ENCODE measurements at regions not wholly inside any gene's neighbourhood (a gene's known extent, or its start where the extent isn't known, plus 50 kb on each side); places are given as distances from the start of the nearest gene placed in this dataset.

DNA sequence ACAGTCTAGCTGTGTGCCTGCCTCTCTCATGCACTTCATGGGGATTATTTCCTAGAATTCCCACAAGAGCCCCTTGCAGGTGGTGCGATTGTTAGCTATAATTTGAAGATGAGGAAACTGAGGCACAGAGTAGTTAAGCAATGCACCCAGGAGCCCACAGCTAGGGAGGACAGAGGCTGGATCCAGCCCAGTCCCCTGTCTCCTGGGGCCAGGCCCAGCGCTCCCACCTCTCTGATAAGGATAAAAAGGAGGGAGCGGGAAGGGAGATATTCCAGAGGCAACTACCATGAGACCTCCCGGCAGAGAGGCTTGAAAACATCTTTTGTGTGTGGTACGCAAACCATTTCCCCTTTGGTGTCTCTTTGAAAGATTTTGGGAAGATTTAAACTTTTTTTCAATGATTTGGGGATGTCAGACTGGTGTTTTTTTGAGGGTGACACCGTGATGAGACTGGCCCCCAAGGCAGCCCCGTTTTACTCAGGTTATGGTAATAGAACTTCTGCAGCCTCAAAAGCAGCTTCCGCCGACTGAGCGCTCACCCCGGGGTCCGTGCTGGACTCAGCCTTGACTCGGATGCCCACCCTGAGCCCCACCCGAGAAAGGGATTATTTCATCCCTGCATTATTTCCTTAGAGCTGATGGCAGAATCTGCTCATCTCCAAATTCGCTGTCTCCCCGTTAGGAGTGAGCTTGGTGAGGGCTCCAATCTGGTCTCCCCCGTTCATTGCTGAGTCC lies 144.7 kb upstream of the IER5L start:
- no peaks in the 10 kb centered on the region for H3K36me3 ChIP-seq (ENCODE audit: insufficient read depth in 1 of 2, low read depth in 1 of 2)
- TF ChIP-seq, protein P1, sequence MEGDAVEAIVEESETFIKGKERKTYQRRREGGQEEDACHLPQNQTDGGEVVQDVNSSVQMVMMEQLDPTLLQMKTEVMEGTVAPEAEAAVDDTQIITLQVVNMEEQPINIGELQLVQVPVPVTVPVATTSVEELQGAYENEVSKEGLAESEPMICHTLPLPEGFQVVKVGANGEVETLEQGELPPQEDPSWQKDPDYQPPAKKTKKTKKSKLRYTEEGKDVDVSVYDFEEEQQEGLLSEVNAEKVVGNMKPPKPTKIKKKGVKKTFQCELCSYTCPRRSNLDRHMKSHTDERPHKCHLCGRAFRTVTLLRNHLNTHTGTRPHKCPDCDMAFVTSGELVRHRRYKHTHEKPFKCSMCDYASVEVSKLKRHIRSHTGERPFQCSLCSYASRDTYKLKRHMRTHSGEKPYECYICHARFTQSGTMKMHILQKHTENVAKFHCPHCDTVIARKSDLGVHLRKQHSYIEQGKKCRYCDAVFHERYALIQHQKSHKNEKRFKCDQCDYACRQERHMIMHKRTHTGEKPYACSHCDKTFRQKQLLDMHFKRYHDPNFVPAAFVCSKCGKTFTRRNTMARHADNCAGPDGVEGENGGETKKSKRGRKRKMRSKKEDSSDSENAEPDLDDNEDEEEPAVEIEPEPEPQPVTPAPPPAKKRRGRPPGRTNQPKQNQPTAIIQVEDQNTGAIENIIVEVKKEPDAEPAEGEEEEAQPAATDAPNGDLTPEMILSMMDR (IDR thresholded peaks at IDR 0.05), result no peak
- peak overlapping the region; percentile 33 for H3K27ac ChIP-seq
- H3K4me3 ChIP-seq, result no peak overlapping the region
- no peaks in the 10 kb centered on the region for H3K27me3 ChIP-seq (ENCODE audit: insufficient read depth in 3 of 3, low read length in 2 of 3)
- intact Hi-C loops (cut with DNase I), result no loop called here
- no peak for ATAC-seq
- no peaks in the 10 kb centered on the region for H3K9me3 ChIP-seq
- 78 to 80% (median 79%) methylated on average over 17 of the region's 17 CpGs for WGBS, 3 donors
- H3K4me1 ChIP-seq, result peaks cover 23% of the 10 kb centered on the region
- peak in 1 of 2 donors; percentile 37 for DNase-seq

DNA sequence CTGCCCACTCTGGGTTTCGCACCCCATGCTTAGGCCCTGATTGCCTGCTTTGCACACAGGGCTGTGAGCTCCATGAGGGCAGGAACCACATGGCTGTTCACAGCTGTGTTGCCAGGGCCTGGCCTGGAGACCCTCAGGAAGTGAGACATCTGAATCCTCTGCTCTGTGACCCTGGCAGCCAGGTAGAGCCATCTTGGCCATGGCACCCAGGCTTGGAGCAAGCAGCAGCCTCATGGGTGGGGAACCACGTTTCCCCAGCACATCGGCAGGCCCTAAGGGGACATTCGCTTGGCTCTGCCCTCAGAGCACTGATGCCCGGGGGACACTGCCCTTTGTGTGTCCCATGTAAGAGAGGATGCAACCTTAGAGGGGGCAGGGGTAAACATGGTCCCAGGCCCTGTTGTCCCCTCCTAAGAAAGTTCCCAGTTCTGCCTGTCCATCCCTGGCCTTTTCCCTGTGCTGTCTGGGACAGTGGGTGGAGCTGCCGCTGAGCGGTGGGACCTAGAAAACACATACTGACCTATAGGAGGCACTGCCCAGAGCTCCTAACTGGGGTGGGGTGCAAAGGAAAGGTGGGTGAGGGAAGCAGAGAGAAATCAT lies 144.1 kb upstream of the IER5L start:
- TF ChIP-seq, protein P1 (IDR thresholded peaks at IDR 0.05), result no peak
- H3K27me3 ChIP-seq (ENCODE audit: insufficient read depth in 3 of 3, low read length in 2 of 3), result no peaks in the 10 kb centered on the region
- 95 to 96% (median 95%) methylated on average over 7 of the region's 7 CpGs for WGBS, 3 donors
- H3K27ac ChIP-seq, result peak overlapping the region; percentile 73
- H3K4me3 ChIP-seq, result no peak overlapping the region
- intact Hi-C loops (cut with DNase I), result no loop called here
- DNase-seq (peak in 1 of 2 donors; percentile 45), ATAC-seq (no peak)
- peaks cover 23% of the 10 kb centered on the region for H3K4me1 ChIP-seq
- no peaks in the 10 kb centered on the region for H3K9me3 ChIP-seq
- no peaks in the 10 kb centered on the region for H3K36me3 ChIP-seq (ENCODE audit: insufficient read depth in 1 of 2, low read depth in 1 of 2)

DNA sequence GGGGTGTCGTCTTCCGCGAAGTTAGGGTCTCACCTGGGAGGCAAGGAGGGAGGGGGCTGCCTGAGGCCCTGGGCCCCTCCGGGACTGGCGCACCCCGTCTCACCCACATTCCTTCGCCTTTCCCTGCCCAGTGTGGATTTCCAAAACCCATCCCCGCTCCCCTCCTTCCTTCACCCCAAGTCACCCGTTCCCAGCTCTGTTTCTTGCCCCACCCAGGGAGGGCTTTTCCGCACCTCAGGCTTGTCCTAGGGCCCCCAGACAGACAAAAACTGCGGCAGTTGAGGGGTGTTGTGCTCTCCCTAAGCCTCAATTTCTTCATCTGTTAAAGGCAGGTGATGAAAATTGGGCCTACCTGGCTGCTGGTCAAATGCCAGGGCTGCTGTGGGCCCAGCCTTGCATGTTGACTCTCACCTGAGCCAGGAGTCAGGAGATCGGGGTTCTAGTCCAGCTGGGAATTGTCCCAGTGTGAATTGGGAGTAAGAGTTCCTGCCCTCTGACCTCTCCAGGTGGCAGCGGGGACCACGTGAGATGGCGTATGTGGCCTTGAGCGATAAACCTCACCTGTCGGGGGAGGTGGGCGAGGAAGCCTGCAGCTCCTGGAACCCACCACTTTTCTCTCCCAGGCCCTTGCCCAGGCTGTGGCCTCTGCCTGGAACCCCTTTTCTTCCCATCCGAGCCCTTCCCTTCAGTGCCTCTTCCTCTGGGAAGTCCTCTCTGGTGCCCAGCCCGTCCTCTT lies 143.4 kb upstream of the IER5L start:
- DNase-seq, result peak in 1 of 2 donors; percentile 49
- TF ChIP-seq, protein P1 (IDR thresholded peaks at IDR 0.05), result no peak
- 84 to 89% (median 87%) methylated on average over 19 to 20 of the region's 20 CpGs for WGBS, 3 donors
- no peak for ATAC-seq
- Histone ChIP-seq H3K27me3 (ENCODE audit: insufficient read depth in 3 of 3, low read length in 2 of 3) (no peaks in the 10 kb centered on the region), H3K36me3 (ENCODE audit: insufficient read depth in 1 of 2, low read depth in 1 of 2) (no peaks in the 10 kb centered on the region), H3K4me1 (peaks cover 26% of the 10 kb centered on the region), H3K27ac (peak overlapping the region; percentile 73), H3K9me3 (no peaks in the 10 kb centered on the region), H3K4me3 (peak overlapping the region; percentile 68)
- intact Hi-C loops (cut with DNase I), result no loop called here

DNA sequence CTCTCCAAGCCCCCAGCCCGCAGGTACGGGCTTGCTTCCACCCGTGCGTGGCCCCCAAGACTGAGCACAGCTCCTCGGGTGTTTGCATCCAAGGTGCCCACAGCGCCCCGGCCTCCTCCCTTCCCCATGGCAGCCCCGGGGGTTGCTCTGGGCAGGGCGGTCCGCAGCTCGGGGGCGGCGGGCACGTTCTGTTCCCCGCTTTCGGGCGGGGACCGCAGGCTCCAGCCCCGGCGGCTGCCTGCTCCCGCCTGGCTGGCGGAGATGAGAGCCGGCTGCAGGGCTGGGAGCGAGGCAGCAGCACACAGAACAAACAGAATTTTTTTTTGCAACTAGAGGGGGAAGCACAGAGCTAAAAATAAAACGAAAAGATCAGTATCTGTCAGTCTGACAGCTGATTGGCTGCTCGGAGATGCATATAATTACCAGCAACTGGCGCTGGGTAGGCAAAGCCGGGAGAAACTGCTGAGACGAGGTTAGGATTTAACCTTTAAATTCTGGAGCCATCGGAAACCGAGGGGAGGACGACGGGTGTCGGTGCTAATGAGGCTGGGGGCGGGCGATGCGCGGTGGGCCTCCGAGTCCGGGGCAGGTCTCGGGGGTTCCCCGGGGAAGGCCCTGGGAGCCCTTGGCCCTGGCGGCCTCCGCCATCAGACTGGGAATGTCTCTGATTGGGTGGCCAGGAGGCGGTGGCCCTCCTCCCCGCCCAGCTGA lies 142.7 kb upstream of the IER5L start:
- WGBS, 3 donors, result 7 to 9% (median 8%) methylated on average over 46 of the region's 46 CpGs
- peak; percentile 58 to 72 for DNase-seq
- H3K4me3 ChIP-seq, result peak overlapping the region; percentile 68
- H3K27ac ChIP-seq, result peak overlapping the region; percentile 73
- no peaks in the 10 kb centered on the region for H3K27me3 ChIP-seq (ENCODE audit: insufficient read depth in 3 of 3, low read length in 2 of 3)
- intact Hi-C loops (cut with DNase I), result no loop called here
- ATAC-seq, result peak; percentile 63 to 88 (median 78)
- no peaks in the 10 kb centered on the region for H3K36me3 ChIP-seq (ENCODE audit: insufficient read depth in 1 of 2, low read depth in 1 of 2)
- no peaks in the 10 kb centered on the region for H3K9me3 ChIP-seq
- H3K4me1 ChIP-seq, result peaks cover 29% of the 10 kb centered on the region
- TF ChIP-seq, protein P1 (IDR thresholded peaks at IDR 0.05), result no peak

All from psoas muscle (tissue), 7 donors.